ENCODE measurements at regions not wholly inside any gene's neighbourhood (a gene's known extent, or its start where the extent isn't known, plus 50 kb on each side); places are given as distances from the start of the nearest gene placed in this dataset.

DNA sequence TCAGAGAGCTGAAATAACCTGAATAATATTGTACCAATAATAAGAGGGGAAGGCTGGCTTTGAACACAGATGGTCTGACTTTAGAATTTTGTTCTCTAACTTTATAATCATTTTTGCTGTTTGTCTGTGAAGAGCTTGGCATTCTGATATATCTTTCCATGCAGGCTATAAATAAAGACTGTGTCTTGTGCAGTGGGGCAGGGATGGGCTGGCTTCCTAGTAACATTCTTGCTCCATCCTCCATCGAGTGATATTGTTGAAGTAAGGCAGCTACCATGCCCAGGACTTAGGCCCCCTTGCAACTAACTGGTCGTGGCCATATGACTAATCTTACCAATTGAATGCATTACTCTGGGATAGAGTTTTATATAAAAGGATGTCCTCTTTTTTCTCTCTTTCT is 234.7 kb upstream of the IRX3 start:
- Histone ChIP-seq H3K27me3 (ENCODE audit: control insufficient read depth, insufficient read depth, low read length) (no peaks in the 10 kb centered on the region; the same call in 1 of the 2 replicates), H3K36me3 (ENCODE audit: control insufficient read depth, insufficient read depth, low read length) (no peaks in the 10 kb centered on the region), H3K9ac (ENCODE audit: low read depth, low read length) (no peak overlapping the region), H3K4me1 (ENCODE audit: control insufficient read depth, insufficient read depth, low read length) (peaks cover 6% of the 10 kb centered on the region; the same call in 1 of the 2 replicates), H3K4me3 (ENCODE audit: low read depth, low read length) (no peak overlapping the region), H3K27ac (ENCODE audit: low read depth, low read length) (no peak overlapping the region), H3K9me3 (ENCODE audit: control insufficient read depth, insufficient read depth, low read length) (peaks cover 3% of the 10 kb centered on the region; the same call in 1 of the 2 replicates)

DNA sequence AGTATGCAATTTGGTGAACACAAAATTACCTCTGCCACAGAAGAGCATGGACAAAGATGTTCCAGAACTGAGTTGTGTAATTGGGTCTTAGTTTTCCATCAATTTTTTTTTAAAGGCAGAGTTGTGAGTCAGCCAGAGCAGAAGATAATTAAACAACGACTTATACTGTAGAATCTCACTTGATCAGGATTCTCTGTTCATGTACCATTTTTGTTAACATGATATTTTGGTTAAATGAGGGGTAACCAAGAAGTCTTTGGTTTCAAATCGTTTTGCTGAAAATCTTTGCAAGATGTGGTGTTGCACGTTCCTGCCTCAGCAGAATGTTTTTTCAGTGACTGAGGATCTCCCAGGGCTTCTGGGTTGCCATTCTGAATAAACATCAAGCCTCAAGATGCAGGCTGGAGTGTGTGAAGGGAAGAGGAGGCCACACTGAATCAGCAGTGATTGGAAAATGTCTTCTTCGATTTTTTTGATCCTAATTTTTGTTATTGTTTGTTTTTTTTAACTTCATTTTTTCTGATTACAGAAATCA is 232.6 kb upstream of the IRX3 start:
- H3K36me3 ChIP-seq (ENCODE audit: control insufficient read depth, insufficient read depth, low read length): no peaks in the 10 kb centered on the region

DNA sequence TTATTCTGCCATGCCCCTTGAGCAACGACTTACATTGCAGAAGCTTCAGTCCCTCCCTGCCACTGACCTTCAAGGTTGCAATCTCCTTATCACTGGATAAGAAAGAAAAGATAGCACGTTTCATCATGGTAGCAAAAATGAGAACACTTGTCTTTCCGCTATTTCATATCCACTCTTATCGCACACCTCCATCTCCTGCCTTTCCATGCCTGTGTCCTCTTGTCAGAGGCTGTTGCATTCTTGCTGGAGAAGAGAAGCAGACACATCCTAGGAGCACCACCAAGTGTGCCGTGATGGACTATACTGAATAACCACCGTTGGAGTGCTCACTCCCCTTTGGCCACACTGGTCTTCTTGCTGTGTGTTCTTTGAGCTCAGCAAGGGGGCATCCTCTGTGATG is 230.6 kb upstream of the IRX3 start:
- H3K9me3 ChIP-seq (ENCODE audit: control insufficient read depth, insufficient read depth, low read length): no peaks in the 10 kb centered on the region
- no peaks in the 10 kb centered on the region for H3K36me3 ChIP-seq (ENCODE audit: control insufficient read depth, insufficient read depth, low read length)
- H3K27me3 ChIP-seq (ENCODE audit: control insufficient read depth, insufficient read depth, low read length): no peaks in the 10 kb centered on the region; the same call in 1 of the 2 replicates
- no peak overlapping the region for H3K9ac ChIP-seq (ENCODE audit: low read depth, low read length)
- H3K4me1 ChIP-seq (ENCODE audit: control insufficient read depth, insufficient read depth, low read length): peaks cover 6% of the 10 kb centered on the region; the same call in 1 of the 2 replicates
- no peak overlapping the region for H3K4me3 ChIP-seq (ENCODE audit: low read depth, low read length)
- H3K27ac ChIP-seq (ENCODE audit: low read depth, low read length): no peak overlapping the region

More for the DNA sequence above, 232.6 kb upstream of the IRX3 start:
- Histone ChIP-seq H3K4me3 (ENCODE audit: low read depth, low read length) (no peak overlapping the region), H3K9ac (ENCODE audit: low read depth, low read length) (no peak overlapping the region), H3K9me3 (ENCODE audit: control insufficient read depth, insufficient read depth, low read length) (no peaks in the 10 kb centered on the region), H3K4me1 (ENCODE audit: control insufficient read depth, insufficient read depth, low read length) (peaks cover 6% of the 10 kb centered on the region; the same call in 1 of the 2 replicates), H3K27ac (ENCODE audit: low read depth, low read length) (no peak overlapping the region), H3K27me3 (ENCODE audit: control insufficient read depth, insufficient read depth, low read length) (no peaks in the 10 kb centered on the region; the same call in 1 of the 2 replicates)

DNA sequence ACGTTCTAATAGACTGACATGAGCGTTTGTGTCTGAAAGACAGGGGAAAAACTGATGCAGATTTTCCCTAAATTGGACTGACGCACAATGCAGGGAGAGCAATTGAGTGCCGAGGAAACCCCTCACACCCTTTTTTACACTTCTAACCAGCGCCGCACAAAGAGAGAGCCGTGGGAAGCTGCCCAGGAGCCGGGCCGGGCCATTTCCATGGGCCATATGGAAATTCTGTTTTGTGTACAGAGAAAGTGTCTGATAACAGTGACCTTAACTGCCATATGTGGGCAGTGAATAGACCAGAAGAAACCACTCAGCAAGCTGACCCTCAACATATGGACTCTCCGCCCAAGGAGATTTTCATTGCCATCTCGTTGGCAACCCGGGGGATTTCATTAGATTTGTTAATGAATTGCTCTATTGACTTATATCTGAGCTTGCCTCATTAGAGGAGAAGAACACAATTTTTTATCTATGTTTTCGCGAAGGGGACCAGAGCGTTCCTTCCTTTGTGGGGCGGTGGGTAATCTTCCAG is 225.9 kb upstream of the IRX3 start:
- Histone ChIP-seq H3K9ac (ENCODE audit: low read depth, low read length) (no peak overlapping the region), H3K27me3 (ENCODE audit: control insufficient read depth, insufficient read depth, low read length) (no peaks in the 10 kb centered on the region), H3K27ac (ENCODE audit: low read depth, low read length) (no peak overlapping the region), H3K9me3 (ENCODE audit: control insufficient read depth, insufficient read depth, low read length) (no peaks in the 10 kb centered on the region), H3K36me3 (ENCODE audit: control insufficient read depth, insufficient read depth, low read length) (no peaks in the 10 kb centered on the region), H3K4me1 (ENCODE audit: control insufficient read depth, insufficient read depth, low read length) (peaks cover 6% of the 10 kb centered on the region), H3K4me3 (ENCODE audit: low read depth, low read length) (no peak overlapping the region)

DNA sequence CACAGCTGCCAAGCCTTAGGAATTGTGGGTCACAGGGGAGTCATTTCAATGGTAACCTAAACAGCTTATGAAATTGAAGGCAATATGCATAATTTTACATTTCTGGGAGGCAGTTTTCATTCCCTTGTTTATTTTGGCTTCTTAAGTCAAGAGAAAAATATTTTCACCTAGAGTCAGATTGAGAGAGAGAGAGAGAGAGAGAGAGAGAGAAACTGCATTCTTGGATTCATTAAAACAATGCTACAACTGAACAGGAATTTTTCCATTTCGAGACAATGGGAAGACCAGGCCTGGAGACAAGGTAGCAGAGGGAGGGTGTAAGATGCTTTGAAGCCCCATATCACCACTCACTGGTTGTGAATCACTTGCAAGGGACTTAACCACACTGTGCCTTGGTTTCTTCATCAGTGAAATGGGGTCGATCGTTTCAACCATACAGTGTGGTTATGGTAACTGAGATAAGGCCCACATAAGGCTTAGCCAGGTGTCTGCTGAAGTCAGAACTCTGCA is 224.7 kb upstream of the IRX3 start:
- Histone ChIP-seq H3K36me3 (ENCODE audit: control insufficient read depth, insufficient read depth, low read length) (no peaks in the 10 kb centered on the region), H3K9ac (ENCODE audit: low read depth, low read length) (no peak overlapping the region), H3K27me3 (ENCODE audit: control insufficient read depth, insufficient read depth, low read length) (no peaks in the 10 kb centered on the region), H3K9me3 (ENCODE audit: control insufficient read depth, insufficient read depth, low read length) (no peaks in the 10 kb centered on the region), H3K4me3 (ENCODE audit: low read depth, low read length) (no peak overlapping the region), H3K4me1 (ENCODE audit: control insufficient read depth, insufficient read depth, low read length) (peaks cover 17% of the 10 kb centered on the region), H3K27ac (ENCODE audit: low read depth, low read length) (no peak overlapping the region)

DNA sequence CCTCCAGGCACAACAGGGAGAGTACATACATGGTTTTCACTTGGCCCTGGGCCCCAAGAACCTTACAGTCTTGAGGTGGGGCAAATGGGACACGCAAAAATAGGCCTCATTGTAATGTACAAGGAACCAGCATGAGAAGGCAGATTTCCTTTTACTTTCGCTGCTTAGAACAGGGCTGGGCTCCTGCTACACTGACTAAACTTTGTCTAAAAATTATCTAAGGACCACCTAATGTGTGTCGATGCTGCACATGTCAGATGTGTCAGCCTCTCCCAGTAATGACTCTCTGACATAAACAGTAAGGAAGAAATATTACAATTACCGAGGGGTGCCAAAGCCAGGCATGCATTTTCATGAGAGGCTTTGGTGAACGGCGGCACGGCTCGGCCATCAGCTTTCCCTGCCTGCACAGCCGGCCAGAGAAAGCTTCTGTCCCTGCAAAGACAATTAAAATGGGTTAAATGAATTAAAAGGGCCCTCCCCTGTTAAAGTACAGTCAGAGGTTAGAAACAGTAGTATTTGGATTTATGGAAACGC is 224.2 kb upstream of the IRX3 start:
- Histone ChIP-seq H3K9ac (ENCODE audit: low read depth, low read length) (no peak overlapping the region), H3K27me3 (ENCODE audit: control insufficient read depth, insufficient read depth, low read length) (no peaks in the 10 kb centered on the region), H3K9me3 (ENCODE audit: control insufficient read depth, insufficient read depth, low read length) (no peaks in the 10 kb centered on the region), H3K4me3 (ENCODE audit: low read depth, low read length) (no peak overlapping the region), H3K36me3 (ENCODE audit: control insufficient read depth, insufficient read depth, low read length) (no peaks in the 10 kb centered on the region), H3K4me1 (ENCODE audit: control insufficient read depth, insufficient read depth, low read length) (peaks cover 20% of the 10 kb centered on the region), H3K27ac (ENCODE audit: low read depth, low read length) (no peak overlapping the region)

DNA sequence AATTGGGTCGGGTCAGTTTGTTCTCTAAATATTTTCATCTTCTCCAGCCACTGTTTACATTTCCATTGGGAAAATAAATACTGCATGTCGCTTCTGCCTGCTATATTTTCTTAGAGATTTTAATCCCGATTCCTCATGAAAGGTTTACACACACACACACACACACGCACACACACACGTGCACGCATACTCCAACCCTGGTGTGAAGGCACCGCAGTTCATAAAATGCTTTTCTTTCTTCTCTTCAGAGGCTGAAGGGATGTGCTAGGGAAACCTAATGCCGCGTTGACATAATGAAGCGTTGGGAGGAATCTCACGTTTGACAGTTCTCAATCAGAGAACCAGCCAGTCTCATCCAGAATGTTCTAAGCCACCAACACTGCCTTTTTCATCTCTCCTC is 222.9 kb upstream of the IRX3 start:
- no peaks in the 10 kb centered on the region for H3K36me3 ChIP-seq (ENCODE audit: control insufficient read depth, insufficient read depth, low read length)
- peaks cover 27% of the 10 kb centered on the region for H3K4me1 ChIP-seq (ENCODE audit: control insufficient read depth, insufficient read depth, low read length)
- no peak overlapping the region for H3K4me3 ChIP-seq (ENCODE audit: low read depth, low read length)
- no peaks in the 10 kb centered on the region for H3K27me3 ChIP-seq (ENCODE audit: control insufficient read depth, insufficient read depth, low read length)
- H3K9ac ChIP-seq (ENCODE audit: low read depth, low read length): no peak overlapping the region
- no peak overlapping the region for H3K27ac ChIP-seq (ENCODE audit: low read depth, low read length)
- H3K9me3 ChIP-seq (ENCODE audit: control insufficient read depth, insufficient read depth, low read length): no peaks in the 10 kb centered on the region

DNA sequence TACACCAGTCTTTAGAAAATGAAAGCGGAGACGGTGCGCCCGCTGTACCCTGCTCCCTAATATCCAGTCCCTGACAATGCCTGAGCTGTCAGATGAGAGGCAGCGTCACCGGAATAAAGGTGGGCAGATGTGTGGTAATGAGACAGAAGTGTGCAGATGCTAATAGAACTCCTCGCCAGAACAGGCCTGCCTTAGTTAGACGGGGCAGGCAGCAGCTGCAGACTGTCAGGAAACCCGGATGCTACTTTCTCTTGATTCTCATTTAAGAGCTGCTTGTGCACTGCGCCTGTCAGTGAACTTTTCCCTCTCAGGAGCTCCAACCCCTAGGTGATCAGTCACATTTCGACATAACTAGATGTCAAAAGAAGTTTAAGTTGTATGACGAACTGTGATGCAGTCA is 221.8 kb upstream of the IRX3 start:
- Histone ChIP-seq H3K4me3 (ENCODE audit: low read depth, low read length) (no peak overlapping the region), H3K27ac (ENCODE audit: low read depth, low read length) (no peak overlapping the region), H3K9me3 (ENCODE audit: control insufficient read depth, insufficient read depth, low read length) (no peaks in the 10 kb centered on the region), H3K36me3 (ENCODE audit: control insufficient read depth, insufficient read depth, low read length) (no peaks in the 10 kb centered on the region), H3K9ac (ENCODE audit: low read depth, low read length) (no peak overlapping the region), H3K27me3 (ENCODE audit: control insufficient read depth, insufficient read depth, low read length) (no peaks in the 10 kb centered on the region), H3K4me1 (ENCODE audit: control insufficient read depth, insufficient read depth, low read length) (peaks cover 33% of the 10 kb centered on the region)

DNA sequence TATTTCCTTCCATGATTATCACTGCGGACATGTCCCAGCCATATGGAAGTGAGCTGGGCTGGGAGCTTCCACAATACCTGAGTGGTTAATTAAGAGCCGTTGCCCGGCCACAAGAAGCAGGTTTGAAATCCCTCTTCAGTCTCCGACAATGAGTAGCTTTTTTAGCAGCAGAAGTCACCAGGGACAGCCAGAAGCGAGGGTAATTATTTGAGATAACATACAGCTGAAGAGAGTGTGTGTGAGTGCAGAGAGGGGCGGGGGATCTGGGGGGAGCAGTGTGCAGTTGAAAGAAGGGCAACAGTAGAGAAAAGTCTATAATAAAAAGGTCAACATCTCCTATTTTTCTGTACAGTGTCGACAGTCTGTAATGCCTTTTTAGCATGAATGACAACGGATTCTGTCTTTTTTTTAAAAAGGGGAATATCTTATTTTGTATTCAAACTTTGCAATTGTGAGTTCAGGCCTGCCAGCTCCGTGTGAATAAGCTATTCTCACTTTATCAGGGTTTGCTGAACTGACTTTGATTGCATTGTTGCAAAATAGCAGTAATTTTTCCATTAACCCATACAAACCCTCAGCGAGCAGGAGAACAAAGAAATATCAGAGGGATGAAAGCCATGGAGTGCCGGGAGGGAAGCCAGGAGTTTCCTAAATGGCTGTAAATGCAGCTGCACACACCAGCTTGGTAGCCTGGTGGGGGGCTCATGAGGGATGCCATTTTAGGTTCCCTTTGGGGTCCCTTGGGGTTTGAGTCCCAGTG is 220.3 kb upstream of the IRX3 start:
- no peaks in the 10 kb centered on the region for H3K36me3 ChIP-seq (ENCODE audit: control insufficient read depth, insufficient read depth, low read length)
- no peak overlapping the region for H3K9ac ChIP-seq (ENCODE audit: low read depth, low read length)
- peaks cover 33% of the 10 kb centered on the region for H3K4me1 ChIP-seq (ENCODE audit: control insufficient read depth, insufficient read depth, low read length)
- no peaks in the 10 kb centered on the region for H3K27me3 ChIP-seq (ENCODE audit: control insufficient read depth, insufficient read depth, low read length)
- H3K4me3 ChIP-seq (ENCODE audit: low read depth, low read length): no peak overlapping the region
- H3K27ac ChIP-seq (ENCODE audit: low read depth, low read length): no peak overlapping the region
- no peaks in the 10 kb centered on the region for H3K9me3 ChIP-seq (ENCODE audit: control insufficient read depth, insufficient read depth, low read length)

DNA sequence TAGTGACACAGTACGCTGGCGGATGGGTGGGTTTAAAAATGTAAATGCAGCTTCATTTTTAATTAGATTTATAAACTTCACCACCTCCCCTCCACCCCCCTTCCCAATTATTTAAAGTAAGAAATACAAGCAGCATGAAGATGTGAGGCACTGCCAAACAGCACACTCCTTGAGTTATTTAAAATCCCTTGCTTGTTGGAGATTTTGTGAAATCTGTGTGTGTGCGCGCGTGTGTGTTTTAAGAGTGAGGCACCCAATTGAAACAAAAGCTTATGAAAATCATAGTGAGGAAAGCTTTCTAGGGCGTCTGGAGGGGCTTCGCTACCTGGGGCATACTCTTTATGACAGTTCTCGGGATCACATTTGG is 219.6 kb upstream of the IRX3 start:
- Histone ChIP-seq H3K9me3 (ENCODE audit: control insufficient read depth, insufficient read depth, low read length) (no peaks in the 10 kb centered on the region), H3K4me3 (ENCODE audit: low read depth, low read length) (no peak overlapping the region), H3K27ac (ENCODE audit: low read depth, low read length) (no peak overlapping the region), H3K4me1 (ENCODE audit: control insufficient read depth, insufficient read depth, low read length) (peaks cover 33% of the 10 kb centered on the region), H3K27me3 (ENCODE audit: control insufficient read depth, insufficient read depth, low read length) (no peaks in the 10 kb centered on the region), H3K9ac (ENCODE audit: low read depth, low read length) (no peak overlapping the region), H3K36me3 (ENCODE audit: control insufficient read depth, insufficient read depth, low read length) (no peaks in the 10 kb centered on the region)

All from HUES48 (cell line).